RKO (cell line): ENCODE measurements at regions not wholly inside any gene's neighbourhood (a gene's known extent, or its start where the extent isn't known, plus 50 kb on each side); places are given as distances from the start of the nearest gene placed in this dataset.
"Not testable (repeated sequence)": the region's sequence is repeated elsewhere in the genome, so short reads cannot be mapped to it uniquely, and the experiment has no call there.

ENCODE experiments used
- DNase-seq: peaks from one replicate; pipeline ENCODE4 v3.0.0-alpha.2; 2016; ENCODE audit warnings: low spot score

DNA sequence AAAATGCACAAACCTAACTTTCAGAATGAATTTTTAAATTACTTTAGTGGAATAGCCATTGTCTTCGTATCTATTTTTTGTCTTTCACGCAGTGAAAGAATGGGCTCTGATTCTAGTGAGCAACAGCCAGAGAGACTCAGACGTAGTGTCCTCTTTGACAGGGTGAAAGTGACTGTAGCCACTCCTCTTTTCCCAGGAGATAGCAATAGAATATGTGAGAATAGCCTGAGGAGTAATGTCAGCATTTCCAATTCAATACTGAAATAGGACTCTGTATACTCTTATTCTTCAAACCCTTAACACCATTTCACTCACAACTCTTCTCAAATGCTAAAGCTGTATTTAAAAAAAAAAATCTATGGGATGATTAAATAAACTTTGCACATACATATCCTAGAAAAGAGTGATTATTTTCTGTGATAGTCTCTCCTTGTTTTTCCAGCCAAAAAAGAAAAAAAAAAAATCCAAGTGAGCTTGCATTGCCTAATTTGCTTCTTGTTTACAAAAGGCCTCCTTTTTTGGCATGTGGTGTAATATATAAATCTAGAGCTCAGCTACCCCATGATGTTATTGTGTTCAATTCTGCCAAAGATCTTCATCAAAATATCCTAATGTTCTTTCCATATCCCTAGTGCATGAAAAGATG, 626.1 kb upstream of the SLITRK6 start:
- DNase-seq, result no peak

DNA sequence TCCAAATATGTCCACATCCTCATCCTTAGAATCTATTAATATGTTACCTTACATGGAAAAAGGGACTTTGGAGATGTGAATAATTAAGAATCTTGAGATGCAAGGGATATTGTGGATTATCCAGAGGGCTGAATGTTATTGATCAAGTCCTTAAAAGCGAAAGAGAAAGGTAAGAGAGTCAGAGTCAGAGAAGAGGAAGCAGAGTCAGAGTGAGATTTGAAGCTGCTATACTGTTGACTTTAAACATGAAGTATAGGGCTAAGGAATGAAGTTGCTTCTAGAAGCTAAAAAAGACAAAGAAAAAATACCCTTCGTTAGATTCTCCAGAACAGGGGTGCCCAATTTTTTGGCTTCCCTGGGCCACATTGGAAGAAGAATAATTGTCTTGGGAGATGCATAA, 627.2 kb upstream of the SLITRK6 start:
- DNase-seq, result no peak

DNA sequence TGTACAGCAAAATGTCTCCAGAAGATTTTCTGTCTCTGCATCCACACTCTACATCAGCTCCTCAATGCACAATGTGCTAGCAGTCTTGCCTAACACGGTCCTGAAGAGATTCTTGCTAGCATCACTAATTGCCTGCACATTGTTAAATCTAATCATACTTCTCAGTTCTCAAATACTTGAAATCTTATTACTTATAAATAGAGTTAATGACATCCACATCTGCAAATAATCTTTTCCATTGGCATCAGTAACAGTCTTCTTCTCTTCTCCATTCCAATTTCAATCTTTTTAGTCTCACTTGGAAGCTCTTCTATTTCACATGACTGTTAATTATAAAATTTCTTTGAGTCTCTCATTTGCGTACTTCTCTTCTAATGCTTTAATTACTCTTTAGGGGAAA, 630.5 kb upstream of the SLITRK6 start:
- DNase-seq, result no peak

GRCh38 chr13:86438034-86438433, 638.8 kb upstream of the SLITRK6 start:
- no peak for DNase-seq

- no peak for DNase-seq
These were observed 646.0 kb upstream of the SLITRK6 start for GRCh38 chr13:86445206-86445605.

DNA sequence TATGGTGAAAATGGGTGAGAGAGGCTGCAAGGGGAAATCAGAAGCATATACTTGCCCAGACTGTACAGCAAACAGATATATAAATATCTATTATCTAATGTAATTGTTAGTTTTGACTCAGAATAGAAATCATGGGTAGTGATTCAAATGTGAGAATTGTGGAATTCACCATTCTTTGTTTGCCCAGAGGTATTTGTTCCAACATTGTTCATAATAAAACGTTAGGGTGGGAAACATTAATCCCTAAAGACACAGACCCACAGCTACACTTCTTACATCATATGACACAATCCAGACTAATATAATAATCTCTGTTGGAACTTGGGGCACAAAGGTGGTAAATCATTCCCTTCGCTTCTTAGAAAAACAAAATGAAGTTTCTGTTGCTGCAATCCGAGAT, 646.5 kb upstream of the SLITRK6 start:
- DNase-seq, result no peak

- DNase-seq, result no peak
These were observed 647.1 kb upstream of the SLITRK6 start for GRCh38 chr13:86446311-86446710.

DNA sequence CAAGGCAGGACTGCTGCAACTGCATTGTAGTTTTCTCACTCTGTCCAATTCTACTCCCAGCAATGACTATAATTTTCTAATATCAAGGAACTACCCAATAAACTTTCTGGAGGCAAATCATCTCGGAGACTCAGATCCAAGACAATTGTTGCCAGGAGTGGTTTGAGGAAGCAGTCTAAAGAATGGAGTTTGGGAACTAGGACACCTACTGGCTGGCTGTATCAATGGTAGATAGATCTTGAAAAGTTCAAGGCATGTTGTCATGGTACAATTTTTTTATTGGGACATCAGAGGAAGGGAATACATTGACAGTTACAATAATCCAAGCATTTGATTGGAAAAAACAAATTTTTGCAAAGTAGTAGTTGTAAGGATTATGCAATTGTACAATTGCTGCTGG, 648.3 kb upstream of the SLITRK6 start:
- DNase-seq, result no peak

- DNase-seq, result no peak
These were observed 662.8 kb upstream of the SLITRK6 start for GRCh38 chr13:86462011-86462410.

GRCh38 chr13:86464193-86464592, 665.0 kb upstream of the SLITRK6 start:
- DNase-seq, result peak; percentile 42

GRCh38 chr13:86474971-86475370, 675.8 kb upstream of the SLITRK6 start:
- no peak for DNase-seq

DNA sequence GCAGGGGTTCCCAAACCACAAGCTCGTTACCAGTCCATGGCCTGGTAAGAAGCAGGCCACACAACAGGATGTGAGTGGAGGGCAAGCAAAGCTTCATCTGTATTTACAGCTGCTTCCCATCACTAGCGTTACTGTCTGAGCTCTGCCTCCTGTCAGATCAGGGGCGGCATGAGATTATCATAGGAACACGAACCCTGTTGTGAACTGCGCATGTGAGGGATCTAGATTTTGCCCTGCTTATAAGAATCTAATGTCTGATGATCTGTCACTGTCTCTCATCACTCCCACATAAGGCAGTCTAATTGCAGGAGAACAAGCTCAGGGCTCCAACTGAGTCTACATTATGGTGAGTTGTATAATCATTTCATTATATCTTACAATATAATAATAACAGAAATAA, 677.4 kb upstream of the SLITRK6 start:
- DNase-seq, result no peak

DNA sequence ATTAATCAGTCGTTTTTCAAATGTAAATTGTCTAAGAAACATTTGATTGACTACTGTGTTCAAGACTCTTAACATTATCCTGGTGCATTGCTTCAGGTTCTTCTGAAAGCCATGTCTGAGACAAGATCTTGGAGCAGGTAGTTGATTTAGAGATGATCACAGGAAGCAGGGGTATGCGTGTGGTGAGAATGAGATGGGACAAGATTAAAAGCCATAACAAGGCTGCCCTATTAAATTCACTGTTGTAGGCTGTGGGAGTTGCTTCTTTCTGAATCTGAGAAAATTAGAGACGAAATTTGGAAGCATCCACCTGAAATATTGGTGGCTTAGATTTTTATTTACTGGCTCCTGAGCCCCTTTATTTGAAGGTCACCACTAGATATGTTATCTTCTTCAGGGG, 687.4 kb upstream of the SLITRK6 start:
- DNase-seq, result no peak

GRCh38 chr13:86491121-86491520, 691.9 kb upstream of the SLITRK6 start:
- DNase-seq, result no peak

DNA sequence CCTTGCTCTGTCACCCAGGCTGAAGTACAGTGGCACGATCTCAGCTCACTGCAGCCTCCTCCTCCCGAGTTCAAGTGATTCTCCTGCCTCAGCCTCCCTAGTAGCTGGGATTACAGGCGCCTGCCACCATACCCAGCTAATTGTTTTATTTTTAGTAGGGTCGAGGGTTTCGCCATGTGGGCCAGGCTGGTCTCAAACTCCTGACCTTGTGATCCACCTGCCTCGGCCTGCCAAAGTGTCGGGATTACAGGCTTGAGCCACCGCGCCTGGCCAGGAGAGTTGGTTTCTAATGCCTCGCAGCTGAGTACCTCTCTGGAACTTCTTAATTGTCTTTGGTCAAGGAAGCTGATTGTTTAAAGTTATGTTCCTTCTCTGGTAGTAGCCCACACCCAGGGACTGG, 702.7 kb upstream of the SLITRK6 start:
- not testable (repeated sequence) for DNase-seq

- no peak for DNase-seq
These were observed 711.6 kb upstream of the SLITRK6 start for GRCh38 chr13:86510792-86511191.

- no peak for DNase-seq
These were observed 742.2 kb upstream of the SLITRK6 start for GRCh38 chr13:86541461-86541860.

DNA sequence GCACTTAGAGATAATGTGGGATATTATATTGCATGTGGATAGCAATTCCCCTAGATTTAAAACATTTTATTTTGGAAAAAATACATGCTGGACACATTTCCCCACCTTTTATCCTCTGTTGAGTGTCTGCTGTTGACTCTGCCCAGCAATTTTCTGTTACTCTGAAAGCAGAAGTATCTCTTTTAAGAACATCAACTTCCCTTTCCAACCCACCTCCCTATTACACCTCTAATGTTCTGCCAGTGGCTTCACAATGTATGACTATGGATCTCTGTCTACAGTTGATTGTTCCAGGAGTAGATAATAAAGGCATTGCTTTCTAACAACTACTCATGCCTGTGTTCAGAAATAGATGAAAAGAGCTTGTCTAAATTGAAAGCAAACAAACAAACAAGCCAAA, 754.8 kb upstream of the SLITRK6 start:
- no peak for DNase-seq

- DNase-seq, result no peak
These were observed 760.7 kb upstream of the SLITRK6 start for GRCh38 chr13:86559901-86560300.

- DNase-seq, result no peak
These were observed 763.6 kb upstream of the SLITRK6 start for GRCh38 chr13:86562866-86563265.

DNA sequence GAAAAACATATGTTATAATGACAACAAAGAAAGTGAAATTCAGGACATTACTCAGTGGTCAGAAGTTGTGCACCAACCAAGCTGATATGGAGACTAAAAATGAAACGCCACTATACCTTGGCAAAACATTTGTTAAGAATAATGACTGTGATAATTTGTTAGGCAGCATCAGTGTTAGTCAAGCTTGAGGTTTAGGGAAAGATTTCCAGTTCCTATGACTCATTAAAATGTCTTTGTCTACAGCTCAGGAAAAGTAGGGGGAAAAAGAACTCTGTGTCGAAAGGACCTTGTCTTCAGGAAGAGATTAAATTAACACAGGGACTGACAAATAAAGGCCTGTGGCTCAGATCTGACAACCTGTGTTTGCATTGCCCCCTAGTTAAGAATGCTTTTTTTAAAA, 764.1 kb upstream of the SLITRK6 start:
- peak; percentile 42 for DNase-seq

DNA sequence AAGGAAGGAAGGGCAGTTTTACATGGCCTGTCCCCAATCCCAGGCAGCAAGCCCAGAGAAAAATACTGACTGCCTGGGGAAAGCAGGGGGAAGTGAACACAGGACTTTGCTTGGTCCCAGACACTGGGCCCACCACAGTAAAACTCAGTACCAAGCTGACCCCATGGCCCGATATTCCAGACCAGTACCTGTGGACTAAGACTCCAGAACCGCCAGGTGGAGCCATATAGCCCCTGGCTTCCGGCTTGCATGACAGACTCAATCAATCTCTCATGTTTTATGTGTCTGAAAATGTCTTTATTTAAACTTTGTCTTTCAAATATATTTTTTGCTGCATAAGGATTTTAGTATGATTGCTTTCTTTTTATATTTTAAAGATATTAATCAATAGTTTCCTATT, 767.9 kb upstream of the SLITRK6 start:
- no peak for DNase-seq

DNA sequence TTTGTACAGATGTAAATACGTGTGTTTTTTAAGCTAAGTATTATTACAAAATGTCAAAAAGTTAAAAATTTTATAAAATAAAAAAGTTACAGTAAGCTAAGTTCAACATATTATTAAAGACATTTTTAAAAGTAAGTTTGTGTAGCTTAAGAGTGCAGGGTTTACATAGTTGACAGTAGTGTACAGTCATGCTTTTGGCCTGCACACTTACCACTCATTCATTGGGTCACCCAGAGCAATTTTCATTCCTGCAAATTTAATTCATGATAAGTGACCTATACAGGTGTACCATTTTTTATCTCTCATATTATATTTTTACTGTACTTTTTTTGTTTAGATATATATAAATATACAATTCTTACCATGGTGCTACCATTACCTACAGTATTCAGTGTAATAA, 769.9 kb upstream of the SLITRK6 start:
- DNase-seq, result peak; percentile 10

- peak; percentile 11 for DNase-seq
These were observed 770.8 kb upstream of the SLITRK6 start for GRCh38 chr13:86569974-86570373.

- peak; percentile 64 for DNase-seq
These were observed 772.9 kb upstream of the SLITRK6 start for GRCh38 chr13:86572115-86572514.
